ENCODE measurements at regions not wholly inside any gene's neighbourhood (a gene's known extent, or its start where the extent isn't known, plus 50 kb on each side); places are given as distances from the start of the nearest gene placed in this dataset.

GRCh38 chr11:8779732-8780131, 97.1 kb downstream of the RPL27A start:
- no peak for TF ChIP-seq CTCF (IDR thresholded peaks at IDR 0.05; ENCODE audit: low read length)
- no peak for TF ChIP-seq EZH2 (optimal IDR thresholded peaks at IDR 0.05; ENCODE audit: low read depth, low read length)
